ENCODE measurements at regions not wholly inside any gene's neighbourhood (a gene's known extent, or its start where the extent isn't known, plus 50 kb on each side); places are given as distances from the start of the nearest gene placed in this dataset.
"Not testable (repeated sequence)": the region's sequence is repeated elsewhere in the genome, so short reads cannot be mapped to it uniquely, and the experiment has no call there.

DNA sequence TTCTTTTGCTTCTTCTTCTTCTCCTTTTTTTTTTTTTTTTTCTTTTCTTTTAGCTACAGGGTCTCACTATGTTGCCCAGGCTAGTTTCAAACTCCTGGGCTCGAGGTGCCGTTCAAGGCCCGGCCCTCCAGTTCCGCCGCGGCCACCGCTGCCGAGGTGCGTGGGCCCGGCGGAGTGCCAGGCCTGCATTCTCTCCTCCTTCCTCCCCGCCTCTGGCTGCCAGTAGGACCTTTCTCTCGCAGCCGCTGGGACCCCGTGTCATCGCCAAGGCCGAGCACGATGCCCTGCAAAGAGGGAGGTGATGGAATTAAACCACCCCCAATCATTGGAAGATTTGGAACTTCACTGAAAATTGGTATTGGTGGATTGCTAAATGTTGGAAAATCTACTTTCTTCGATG lies 195.8 kb downstream of the CDRT15L2 start:
- H3K4me3 ChIP-seq (ENCODE audit: low read depth, low read length): no peak overlapping the region
- no peaks in the 10 kb centered on the region for H3K27me3 ChIP-seq
- no peak for TF ChIP-seq CTCF (IDR thresholded peaks at IDR 0.05; ENCODE audit: low read depth, low read length)
- no peaks in the 10 kb centered on the region for H3K36me3 ChIP-seq
- no peaks in the 10 kb centered on the region for H3K4me1 ChIP-seq
- DNase-seq: no peak
- H3K9me3 ChIP-seq: no peaks in the 10 kb centered on the region

GRCh38 chr17:20779521-20779920 lies 200.0 kb downstream of the CDRT15L2 start:
- no peak for TF ChIP-seq CTCF (IDR thresholded peaks at IDR 0.05; ENCODE audit: low read depth, low read length)
- H3K4me1 ChIP-seq: no peaks in the 10 kb centered on the region
- no peak for DNase-seq

GRCh38 chr17:20781260-20781659 lies 201.7 kb downstream of the CDRT15L2 start:
- Histone ChIP-seq H3K4me1 (no peaks in the 10 kb centered on the region), H3K9me3 (no peaks in the 10 kb centered on the region), H3K4me3 (ENCODE audit: low read depth, low read length) (no peak overlapping the region), H3K27me3 (no peaks in the 10 kb centered on the region), H3K36me3 (no peaks in the 10 kb centered on the region)
- DNase-seq: no peak
- no peak for TF ChIP-seq CTCF (IDR thresholded peaks at IDR 0.05; ENCODE audit: low read depth, low read length)

More at GRCh38 chr17:20779521-20779920, 200.0 kb downstream of the CDRT15L2 start:
- no peak overlapping the region for H3K4me3 ChIP-seq (ENCODE audit: low read depth, low read length)
- H3K9me3 ChIP-seq: no peaks in the 10 kb centered on the region
- no peaks in the 10 kb centered on the region for H3K36me3 ChIP-seq
- no peaks in the 10 kb centered on the region for H3K27me3 ChIP-seq

- H3K27me3 ChIP-seq; H3K36me3 ChIP-seq; H3K4me1 ChIP-seq; H3K4me3 ChIP-seq (ENCODE audit: low read depth, low read length); DNase-seq; H3K9me3 ChIP-seq: not testable (repeated sequence)
Measured at GRCh38 chr17:20781869-20782268, 202.3 kb downstream of the CDRT15L2 start.

DNA sequence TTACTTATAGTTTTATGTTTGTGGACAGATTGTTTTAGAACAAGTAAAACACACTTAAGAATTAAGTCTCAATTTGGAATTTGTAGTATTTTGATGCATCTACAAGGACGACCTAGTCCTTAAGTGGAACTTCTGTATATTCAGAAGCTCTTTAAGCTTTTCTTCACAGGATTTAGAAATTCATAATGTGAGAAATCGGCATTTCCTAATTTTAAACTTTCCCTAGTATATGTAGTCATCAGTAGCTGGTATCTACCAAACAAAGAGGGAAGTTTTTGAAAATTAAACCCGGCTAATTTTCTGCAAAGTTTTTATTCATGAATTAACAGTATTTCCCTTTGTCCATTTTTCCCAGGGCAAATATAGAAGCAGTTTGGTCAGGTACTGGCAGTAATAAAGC lies 203.6 kb downstream of the CDRT15L2 start:
- Histone ChIP-seq H3K36me3 (no peaks in the 10 kb centered on the region), H3K4me1 (no peaks in the 10 kb centered on the region), H3K9me3 (no peaks in the 10 kb centered on the region), H3K4me3 (ENCODE audit: low read depth, low read length) (no peak overlapping the region), H3K27me3 (no peaks in the 10 kb centered on the region)
- no peak for TF ChIP-seq CTCF (IDR thresholded peaks at IDR 0.05; ENCODE audit: low read depth, low read length)
- no peak for DNase-seq

DNA sequence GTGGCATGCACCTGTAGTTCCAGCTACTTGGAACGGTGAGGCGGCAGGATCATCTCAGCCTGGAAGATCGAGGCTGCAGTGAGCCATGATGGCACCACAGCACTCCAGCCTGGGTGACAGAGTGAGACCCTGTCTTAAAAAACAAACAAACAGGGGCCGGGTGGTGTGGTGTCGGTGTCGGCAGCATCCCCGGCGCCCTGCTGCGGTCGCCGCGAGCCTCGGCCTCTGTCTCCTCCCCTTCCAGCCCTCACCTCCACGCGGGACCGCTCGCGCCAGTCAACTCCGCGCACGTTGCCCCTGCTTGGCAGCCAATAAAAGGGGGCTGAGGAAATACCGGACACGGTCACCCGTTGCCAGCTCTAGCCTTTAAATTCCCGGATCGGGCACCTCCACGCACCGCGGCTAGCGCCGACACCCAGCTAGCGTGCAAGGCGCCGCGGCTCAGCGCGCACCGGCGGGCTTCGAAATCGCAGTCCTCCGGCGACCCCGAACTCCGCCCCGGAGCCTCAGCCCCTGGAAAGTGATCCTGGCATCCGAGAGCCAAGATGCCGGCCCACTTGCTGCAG lies 204.7 kb downstream of the CDRT15L2 start:
- no peak for TF ChIP-seq CTCF (IDR thresholded peaks at IDR 0.05; ENCODE audit: low read depth, low read length)
- H3K4me1 ChIP-seq: no peaks in the 10 kb centered on the region
- DNase-seq: no peak
- H3K4me3 ChIP-seq (ENCODE audit: low read depth, low read length): no peak overlapping the region
- H3K27me3 ChIP-seq: no peaks in the 10 kb centered on the region
- no peaks in the 10 kb centered on the region for H3K36me3 ChIP-seq
- H3K9me3 ChIP-seq: no peaks in the 10 kb centered on the region

DNA sequence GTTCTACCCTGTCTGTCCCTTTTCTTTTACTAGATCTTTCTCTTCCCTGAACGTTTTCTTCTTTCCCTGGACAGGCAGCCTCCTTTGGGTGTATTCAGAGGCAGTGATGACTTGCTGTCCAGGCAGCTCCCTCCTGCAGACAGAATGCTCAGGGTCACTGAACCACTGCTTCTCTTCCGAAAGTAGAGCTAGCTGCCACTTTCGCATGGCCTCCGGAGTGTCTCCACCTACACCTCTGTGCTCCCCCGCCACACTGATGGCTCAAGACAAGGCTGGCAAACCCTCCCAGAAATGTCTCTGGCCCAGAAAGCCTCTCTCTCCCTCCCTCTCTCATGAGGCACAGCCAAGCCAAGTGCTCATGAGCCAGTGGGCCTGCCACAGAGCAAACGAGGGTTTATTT lies 207.8 kb downstream of the CDRT15L2 start:
- no peak for DNase-seq
- H3K4me1 ChIP-seq: no peaks in the 10 kb centered on the region
- H3K9me3 ChIP-seq: no peaks in the 10 kb centered on the region
- H3K27me3 ChIP-seq: no peaks in the 10 kb centered on the region
- TF ChIP-seq CTCF (IDR thresholded peaks at IDR 0.05; ENCODE audit: low read depth, low read length): no peak
- H3K36me3 ChIP-seq: no peaks in the 10 kb centered on the region
- no peak overlapping the region for H3K4me3 ChIP-seq (ENCODE audit: low read depth, low read length)

Measured in BE2C (cell line).